Fibroblast of gingiva (primary cell): ENCODE measurements at regions not wholly inside any gene's neighbourhood (a gene's known extent, or its start where the extent isn't known, plus 50 kb on each side); places are given as distances from the start of the nearest gene placed in this dataset.
"Not testable (repeated sequence)": the region's sequence is repeated elsewhere in the genome, so short reads cannot be mapped to it uniquely, and the experiment has no call there.

Source experiments
- DNase-seq: peaks from one replicate; pipeline ENCODE4 v3.0.0-alpha.2; 2011; ENCODE audit warnings: low read depth

- no peak for DNase-seq
Observed at GRCh38 chr10:28444031-28444430, 88.9 kb upstream of the WAC start.

- no peak for DNase-seq
Observed at GRCh38 chr10:28445516-28445915, 87.4 kb upstream of the WAC start.

GRCh38 chr10:28449382-28449781, 83.5 kb upstream of the WAC start:
- no peak for DNase-seq

- DNase-seq = no peak
Observed at GRCh38 chr10:28449926-28450325, 83.0 kb upstream of the WAC start.

DNA sequence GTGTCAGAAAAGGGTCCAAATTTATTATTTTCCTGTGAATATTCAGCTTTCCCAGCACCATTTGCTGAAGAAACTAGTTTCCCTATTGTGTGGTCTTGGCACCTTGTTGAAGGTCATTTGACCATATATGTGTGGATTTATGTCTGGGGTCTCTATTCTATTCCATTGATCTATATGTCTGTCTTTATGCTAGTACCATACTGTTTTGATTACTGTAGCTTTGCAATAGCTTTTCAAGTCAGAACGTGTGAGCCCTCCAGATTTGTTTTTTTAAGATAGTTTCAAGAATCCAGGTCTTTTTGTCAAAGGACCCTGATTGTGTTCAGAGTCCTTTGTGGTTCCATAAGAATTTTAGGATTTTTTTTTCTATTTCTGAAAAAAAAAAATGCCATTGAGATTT, 79.0 kb upstream of the WAC start:
- no peak for DNase-seq

DNA sequence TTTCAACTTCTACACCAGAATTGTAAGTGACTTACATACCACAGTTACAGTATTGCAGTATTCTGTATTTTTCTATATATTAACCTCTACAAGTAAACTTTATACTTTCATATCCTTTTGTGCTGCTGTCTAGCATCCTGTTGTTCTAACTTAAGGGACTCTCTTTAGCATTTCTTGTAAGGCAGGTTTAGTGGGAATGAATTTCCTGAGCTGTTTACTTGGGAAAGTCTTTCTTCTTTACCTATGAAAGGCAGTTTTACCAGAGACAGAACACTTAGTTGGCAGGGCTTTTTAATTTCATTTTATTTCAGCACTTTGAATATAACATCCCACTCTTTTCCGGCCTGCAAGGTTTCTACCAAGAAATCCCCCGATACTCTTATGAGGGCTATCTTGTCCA, 75.8 kb upstream of the WAC start:
- DNase-seq = no peak

GRCh38 chr10:28457873-28458272, 75.0 kb upstream of the WAC start:
- not testable (repeated sequence) for DNase-seq

DNA sequence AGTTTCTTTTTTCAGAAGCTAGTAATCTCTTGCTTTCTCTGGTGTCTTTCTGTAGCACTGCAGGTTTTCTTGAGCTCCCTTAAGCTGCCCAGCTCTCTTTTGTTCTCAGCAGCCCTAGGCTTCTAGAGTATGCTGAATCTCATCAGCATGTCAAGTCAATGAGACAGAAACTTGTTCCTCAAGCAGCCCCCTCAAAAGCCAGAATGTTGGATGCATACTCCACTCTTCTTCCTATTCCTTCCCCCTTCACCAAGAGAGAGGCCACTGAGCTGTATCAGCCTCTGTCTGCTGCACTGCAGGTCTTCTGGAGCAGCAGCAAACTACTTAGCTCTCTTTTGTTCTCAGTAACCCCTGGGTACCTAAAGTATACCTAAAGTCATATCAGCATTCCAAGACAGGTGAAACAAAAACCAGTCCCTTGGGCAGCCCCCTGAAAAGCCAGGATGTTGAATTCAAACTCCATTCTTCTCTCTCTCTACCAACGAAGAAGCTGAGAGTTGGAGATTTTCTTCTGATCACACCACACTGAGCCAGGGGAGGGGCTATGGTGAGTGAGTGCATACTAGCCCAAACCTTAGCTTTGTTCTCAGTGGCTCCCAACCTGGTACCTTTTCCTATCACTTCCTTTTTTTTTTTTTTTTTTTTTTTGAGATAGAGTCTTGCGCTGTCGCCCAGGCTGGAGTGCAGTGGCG, 73.3 kb upstream of the WAC start:
- DNase-seq = no peak

- DNase-seq = no peak
Observed at GRCh38 chr10:28463141-28463540, 69.8 kb upstream of the WAC start.

DNA sequence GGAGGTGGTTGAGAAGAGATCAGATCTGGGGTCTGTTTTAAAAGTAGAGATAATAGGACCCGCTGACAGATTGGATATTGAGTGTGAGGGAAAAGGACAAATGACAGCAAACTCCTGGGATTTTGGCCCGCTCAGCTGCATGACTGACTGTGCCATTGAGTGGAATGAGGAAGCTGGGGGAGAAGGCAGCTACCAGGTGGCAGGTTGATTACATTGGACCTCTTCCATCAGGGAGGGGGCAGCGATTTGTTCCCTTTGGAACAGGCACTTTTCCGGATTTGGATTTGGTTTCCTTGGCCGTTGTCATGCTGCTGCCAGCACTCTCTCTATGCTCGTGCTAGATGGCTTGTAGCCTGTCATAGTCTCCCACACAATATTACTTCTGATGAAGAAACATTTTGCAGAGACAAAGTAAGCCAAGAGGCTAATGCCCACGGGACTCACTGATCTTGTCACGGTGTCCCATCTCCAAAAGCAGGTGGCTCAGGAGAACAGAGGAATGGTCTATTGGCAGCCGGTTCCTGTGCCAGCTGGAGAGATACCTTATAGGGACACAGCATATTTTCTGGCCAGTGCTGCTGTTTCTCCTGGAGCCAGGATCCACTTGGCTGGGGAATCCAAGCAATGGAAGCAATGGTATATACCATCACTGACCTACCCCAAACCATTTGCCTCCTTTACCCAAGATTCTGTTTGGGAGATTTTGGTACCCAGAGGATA, 69.1 kb upstream of the WAC start:
- DNase-seq = no peak

- no peak for DNase-seq
Observed at GRCh38 chr10:28467615-28468014, 65.3 kb upstream of the WAC start.

GRCh38 chr10:28468707-28469483, 64.0 kb upstream of the WAC start:
- DNase-seq = no peak

DNA sequence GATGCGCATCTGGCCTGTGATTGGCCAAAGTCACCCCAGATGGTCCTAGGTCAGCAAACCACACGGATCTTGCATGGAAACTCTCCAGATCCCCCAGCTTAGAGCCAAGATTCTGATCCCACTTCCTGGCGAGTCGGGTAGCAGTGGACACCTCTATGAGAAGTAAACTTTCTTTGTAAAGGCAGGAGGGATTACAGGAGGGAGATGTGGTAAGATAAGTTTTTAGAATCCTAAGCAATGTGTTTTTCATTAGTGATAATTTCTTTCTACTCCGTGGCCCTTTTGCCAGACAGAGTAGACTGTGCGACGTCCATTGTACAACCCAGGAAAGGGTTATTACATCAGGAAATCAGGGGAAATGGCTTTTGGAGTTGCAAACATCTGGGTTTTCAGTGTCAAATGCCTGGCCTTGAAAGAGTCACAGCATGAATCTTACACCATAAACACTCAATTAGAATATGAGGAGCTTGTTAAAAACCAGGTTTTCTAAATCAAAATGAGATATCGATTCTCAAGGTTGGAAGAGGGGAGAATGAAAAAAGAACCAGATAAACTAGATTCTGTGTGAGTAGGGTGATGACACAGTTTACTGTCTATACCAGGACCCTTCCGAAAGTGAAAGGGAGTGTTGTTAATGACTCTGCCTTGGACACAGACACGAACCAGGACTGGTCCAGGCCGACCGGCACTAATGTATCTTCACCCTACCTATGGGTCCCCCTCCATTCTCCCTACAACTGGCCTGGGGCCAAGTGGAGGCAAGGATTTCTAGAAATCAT, 61.9 kb upstream of the WAC start:
- DNase-seq = no peak

DNA sequence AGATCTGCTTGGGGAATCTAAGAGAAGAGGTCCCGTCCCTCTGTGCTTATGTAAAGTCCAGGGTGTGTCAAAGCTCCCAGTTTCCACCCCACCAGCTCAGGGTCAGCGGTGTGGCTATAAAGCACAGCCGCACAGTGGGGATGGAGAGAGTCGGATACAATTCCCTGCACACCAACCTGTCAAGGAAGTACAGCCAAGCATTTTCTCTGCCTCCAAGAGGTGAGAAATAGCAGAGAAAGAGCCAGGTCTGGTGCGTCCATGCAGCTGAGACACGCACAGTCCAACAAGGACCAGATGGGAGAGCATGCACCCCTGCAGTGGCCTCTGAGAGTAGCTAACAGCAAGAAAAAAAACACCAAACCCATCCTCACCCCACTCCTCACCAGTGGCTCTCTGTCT, 61.3 kb upstream of the WAC start:
- no peak for DNase-seq

DNA sequence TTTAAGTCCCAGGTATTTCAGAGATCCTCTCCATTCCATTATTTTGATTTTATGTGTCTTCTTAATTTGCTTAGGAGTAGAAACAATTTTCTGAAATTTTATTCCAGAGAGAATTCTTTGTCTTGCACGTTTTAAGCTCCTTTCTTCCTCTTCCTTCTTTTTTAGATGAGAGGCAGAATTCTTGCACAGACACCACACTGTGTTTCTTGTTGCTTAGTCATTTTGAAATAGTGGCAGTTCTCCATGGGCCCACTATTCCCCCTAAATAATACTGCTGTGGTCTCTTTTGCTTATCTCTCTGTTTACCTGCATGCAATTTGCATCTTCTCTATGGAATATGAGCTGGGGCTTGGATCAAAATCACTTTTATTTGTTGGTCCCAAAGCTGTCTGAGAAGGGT, 54.3 kb upstream of the WAC start:
- no peak for DNase-seq

DNA sequence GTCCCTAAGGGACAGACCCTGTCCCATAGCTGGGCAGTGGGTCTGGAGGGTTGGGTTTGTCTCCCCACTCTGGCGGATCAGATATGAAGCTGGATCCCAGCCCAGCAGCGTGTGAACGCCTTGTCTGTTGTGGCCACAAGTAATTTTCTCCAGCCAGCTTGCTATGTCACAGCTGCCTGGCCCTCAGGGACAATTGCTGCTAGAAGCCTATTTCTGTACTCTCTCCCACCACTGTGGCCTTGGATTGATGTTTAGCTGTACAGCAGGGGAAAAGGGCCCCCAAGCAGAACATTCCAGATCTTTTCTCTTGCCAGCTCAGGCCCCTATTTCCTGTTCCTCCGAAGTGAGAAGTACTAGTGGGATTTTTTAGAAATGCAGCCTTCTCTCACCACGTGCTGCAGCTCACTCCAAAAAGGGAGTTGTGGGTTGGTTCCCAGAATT, 53.5 kb upstream of the WAC start:
- DNase-seq = no peak

DNA sequence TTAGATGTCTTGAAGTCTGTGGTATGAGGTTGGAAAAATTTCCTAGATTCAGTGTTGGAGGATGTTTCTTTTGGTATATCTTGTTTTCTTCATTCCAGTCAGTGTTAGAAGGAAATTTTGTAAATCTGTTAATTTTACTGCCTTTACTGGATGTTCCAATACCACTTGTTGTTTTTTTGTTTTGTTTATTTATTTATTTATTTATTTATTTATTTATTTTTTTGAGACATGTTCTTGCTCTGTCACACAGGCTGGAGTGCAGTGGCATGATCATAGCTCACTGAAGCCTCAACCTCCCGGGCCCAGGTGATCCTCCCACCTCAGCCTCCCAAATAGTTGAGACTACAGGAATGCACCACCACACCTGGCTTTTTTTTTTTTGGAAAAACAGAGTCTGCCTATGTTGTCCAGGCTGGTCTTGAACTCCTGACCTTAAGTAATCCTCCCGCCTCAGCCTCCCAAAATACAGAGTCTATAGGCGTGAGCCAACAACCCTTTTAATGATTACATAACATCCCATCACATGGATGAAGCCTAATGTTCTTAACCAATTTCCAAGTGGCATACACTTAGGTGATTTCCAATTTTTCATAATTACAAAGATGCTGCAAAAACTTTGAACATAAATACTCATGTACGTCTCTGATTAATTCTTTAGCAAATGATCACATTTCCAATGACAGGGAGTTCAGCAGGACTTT, 52.8 kb upstream of the WAC start:
- DNase-seq = no peak

GRCh38 chr10:28480628-28480965, 52.3 kb upstream of the WAC start:
- DNase-seq = no peak

DNA sequence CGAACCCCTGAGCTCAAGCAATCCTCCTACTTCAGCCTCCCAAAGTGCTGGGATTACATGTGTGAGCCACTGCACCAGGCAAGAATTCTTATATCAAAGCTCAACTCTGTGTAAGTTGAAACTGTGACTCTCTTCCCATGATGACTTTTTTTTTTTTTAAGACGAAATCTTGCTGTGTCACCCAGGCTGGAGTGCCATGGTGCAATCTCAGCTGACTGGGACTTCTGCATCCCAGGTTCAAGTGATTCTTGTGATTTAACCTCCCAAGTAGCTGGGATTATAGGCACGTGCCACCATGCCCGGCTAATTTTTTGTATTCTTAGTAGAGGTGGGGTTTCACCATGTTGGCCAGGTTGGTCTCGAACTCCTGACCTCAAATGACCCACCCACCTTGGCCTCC, 51.6 kb upstream of the WAC start:
- not testable (repeated sequence) for DNase-seq

- no peak for DNase-seq
Observed at GRCh38 chr10:28481968-28482367, 51.0 kb upstream of the WAC start.
